ENCODE measurements at regions not wholly inside any gene's neighbourhood (a gene's known extent, or its start where the extent isn't known, plus 50 kb on each side); places are given as distances from the start of the nearest gene placed in this dataset.

- H3K27ac ChIP-seq: no peak overlapping the region
- H3K9me3 ChIP-seq (replicated peaks): no peaks in the 10 kb centered on the region
- no peaks in the 10 kb centered on the region for H3K4me1 ChIP-seq
- no peak for DNase-seq
- no peaks in the 10 kb centered on the region for H3K36me3 ChIP-seq
- peaks cover 4% of the 10 kb centered on the region; the same call in 1 of the 2 replicates for H3K27me3 ChIP-seq
- no peak overlapping the region for H3K4me3 ChIP-seq
These were observed 151.3 kb downstream of the DHRS2 start for GRCh38 chr14:23787436-23787835.

GRCh38 chr14:23789696-23790095 lies 153.5 kb downstream of the DHRS2 start:
- no peak overlapping the region for H3K4me3 ChIP-seq
- H3K27me3 ChIP-seq: peaks cover 12% of the 10 kb centered on the region
- no peaks in the 10 kb centered on the region for H3K9me3 ChIP-seq (replicated peaks)
- H3K27ac ChIP-seq: no peak overlapping the region
- H3K36me3 ChIP-seq: no peaks in the 10 kb centered on the region
- H3K4me1 ChIP-seq: no peaks in the 10 kb centered on the region
- no peak for DNase-seq

- Histone ChIP-seq H3K9me3 (replicated peaks) (no peaks in the 10 kb centered on the region), H3K4me3 (no peak overlapping the region), H3K4me1 (no peaks in the 10 kb centered on the region), H3K36me3 (no peaks in the 10 kb centered on the region), H3K27ac (no peak overlapping the region), H3K27me3 (peaks cover 12% of the 10 kb centered on the region)
- no peak for DNase-seq
These were observed 157.4 kb downstream of the DHRS2 start for GRCh38 chr14:23793532-23793931.

- Histone ChIP-seq H3K4me3 (no peak overlapping the region), H3K27ac (no peak overlapping the region), H3K9me3 (replicated peaks) (no peaks in the 10 kb centered on the region), H3K36me3 (no peaks in the 10 kb centered on the region), H3K27me3 (no peaks in the 10 kb centered on the region), H3K4me1 (no peaks in the 10 kb centered on the region)
- no peak for DNase-seq
These were observed 152.8 kb upstream of the DHRS4 start for GRCh38 chr14:23800811-23801210.

GRCh38 chr14:23801766-23802165 lies 151.8 kb upstream of the DHRS4 start:
- no peak for DNase-seq
- H3K4me1 ChIP-seq: no peaks in the 10 kb centered on the region
- no peak overlapping the region for H3K27ac ChIP-seq
- no peaks in the 10 kb centered on the region for H3K9me3 ChIP-seq (replicated peaks)
- no peaks in the 10 kb centered on the region for H3K36me3 ChIP-seq
- H3K27me3 ChIP-seq: no peaks in the 10 kb centered on the region
- no peak overlapping the region for H3K4me3 ChIP-seq

- H3K27ac ChIP-seq: no peak overlapping the region
- H3K4me3 ChIP-seq: no peak overlapping the region
- H3K4me1 ChIP-seq: no peaks in the 10 kb centered on the region
- DNase-seq: no peak
- no peaks in the 10 kb centered on the region for H3K36me3 ChIP-seq
- no peaks in the 10 kb centered on the region for H3K27me3 ChIP-seq
- H3K9me3 ChIP-seq (replicated peaks): no peaks in the 10 kb centered on the region
These were observed 148.8 kb upstream of the DHRS4 start for GRCh38 chr14:23804817-23805216.

- Histone ChIP-seq H3K27ac (no peak overlapping the region), H3K27me3 (no peaks in the 10 kb centered on the region), H3K4me3 (no peak overlapping the region), H3K9me3 (replicated peaks) (no peaks in the 10 kb centered on the region), H3K4me1 (no peaks in the 10 kb centered on the region), H3K36me3 (no peaks in the 10 kb centered on the region)
- no peak for DNase-seq
These were observed 147.8 kb upstream of the DHRS4 start for GRCh38 chr14:23805761-23806160.

GRCh38 chr14:23814527-23815256 lies 138.9 kb upstream of the DHRS4 start:
- no peak overlapping the region for H3K4me3 ChIP-seq
- H3K36me3 ChIP-seq: no peaks in the 10 kb centered on the region
- no peak overlapping the region for H3K27ac ChIP-seq
- no peaks in the 10 kb centered on the region for H3K4me1 ChIP-seq
- H3K9me3 ChIP-seq (replicated peaks): no peaks in the 10 kb centered on the region
- no peaks in the 10 kb centered on the region for H3K27me3 ChIP-seq
- no peak for DNase-seq

GRCh38 chr14:23816371-23816770 lies 137.2 kb upstream of the DHRS4 start:
- no peak overlapping the region for H3K27ac ChIP-seq
- no peaks in the 10 kb centered on the region; the same call in 1 of the 2 replicates for H3K9me3 ChIP-seq (replicated peaks)
- no peak for DNase-seq
- H3K36me3 ChIP-seq: no peaks in the 10 kb centered on the region
- no peaks in the 10 kb centered on the region for H3K27me3 ChIP-seq
- no peak overlapping the region for H3K4me3 ChIP-seq
- no peaks in the 10 kb centered on the region for H3K4me1 ChIP-seq

- H3K4me1 ChIP-seq: no peaks in the 10 kb centered on the region
- no peaks in the 10 kb centered on the region for H3K27me3 ChIP-seq
- no peak overlapping the region for H3K27ac ChIP-seq
- H3K4me3 ChIP-seq: no peak overlapping the region
- no peaks in the 10 kb centered on the region; the same call in 1 of the 2 replicates for H3K9me3 ChIP-seq (replicated peaks)
- H3K36me3 ChIP-seq: no peaks in the 10 kb centered on the region
- DNase-seq: no peak
These were observed 136.3 kb upstream of the DHRS4 start for GRCh38 chr14:23817164-23817767.

- H3K4me1 ChIP-seq: peaks cover 15% of the 10 kb centered on the region
- no peak for DNase-seq
- no peaks in the 10 kb centered on the region for H3K36me3 ChIP-seq
- no peak overlapping the region for H3K27ac ChIP-seq
- H3K4me3 ChIP-seq: no peak overlapping the region
- H3K27me3 ChIP-seq: no peaks in the 10 kb centered on the region; the same call in 1 of the 2 replicates
- no peaks in the 10 kb centered on the region for H3K9me3 ChIP-seq (replicated peaks)
These were observed 126.3 kb upstream of the DHRS4 start for GRCh38 chr14:23827100-23827892.

- DNase-seq: no peak
- Histone ChIP-seq H3K27me3 (no peaks in the 10 kb centered on the region; the same call in 1 of the 2 replicates), H3K36me3 (no peaks in the 10 kb centered on the region), H3K4me3 (no peak overlapping the region), H3K27ac (no peak overlapping the region), H3K9me3 (replicated peaks) (no peaks in the 10 kb centered on the region), H3K4me1 (peaks cover 15% of the 10 kb centered on the region)
These were observed 125.6 kb upstream of the DHRS4 start for GRCh38 chr14:23828001-23828400.

GRCh38 chr14:23828616-23829015 lies 125.0 kb upstream of the DHRS4 start:
- Histone ChIP-seq H3K27ac (no peak overlapping the region), H3K4me3 (no peak overlapping the region), H3K4me1 (peaks cover 15% of the 10 kb centered on the region), H3K36me3 (no peaks in the 10 kb centered on the region), H3K9me3 (replicated peaks) (no peaks in the 10 kb centered on the region), H3K27me3 (no peaks in the 10 kb centered on the region; the same call in 1 of the 2 replicates)
- no peak for DNase-seq

GRCh38 chr14:23829736-23830471 lies 123.7 kb upstream of the DHRS4 start:
- no peaks in the 10 kb centered on the region for H3K27me3 ChIP-seq
- no peak overlapping the region for H3K27ac ChIP-seq
- no peaks in the 10 kb centered on the region for H3K36me3 ChIP-seq
- no peaks in the 10 kb centered on the region for H3K9me3 ChIP-seq (replicated peaks)
- peak; percentile 51 to 57 for DNase-seq
- H3K4me3 ChIP-seq: no peak overlapping the region
- peaks cover 15% of the 10 kb centered on the region for H3K4me1 ChIP-seq

- no peak for DNase-seq
- Histone ChIP-seq H3K4me1 (peaks cover 15% of the 10 kb centered on the region), H3K27ac (no peak overlapping the region), H3K36me3 (no peaks in the 10 kb centered on the region), H3K27me3 (no peaks in the 10 kb centered on the region), H3K9me3 (replicated peaks) (no peaks in the 10 kb centered on the region), H3K4me3 (no peak overlapping the region)
These were observed 122.0 kb upstream of the DHRS4 start for GRCh38 chr14:23831596-23831995.
